Panc1 (cell line): ENCODE measurements at regions not wholly inside any gene's neighbourhood (a gene's known extent, or its start where the extent isn't known, plus 50 kb on each side); places are given as distances from the start of the nearest gene placed in this dataset.

Experiments used
- ATAC-seq: fragments of 200-7000 bp; cut with Tn5 transposase; 2 replicates; pipeline ENCODE4 v1.9.1; 2020; ENCODE audit warnings: mild to moderate bottlenecking, moderate library complexity
- BruUV-seq: library from RNA; stranded (reverse); fragments of 400-500 nt; replicated peaks from 2 replicates; lab custom pipeline; 2021; lab: Mats Ljungman, UMichigan
- CTCF ChIA-PET: fragments of 300-600 bp; sonication (Branson Sonifier 250); formaldehyde crosslinking; loops from one replicate; lab custom pipeline; 2022; ENCODE audit warnings: antibody characterized with exemption; lab: Charles Lee
- POLR2A ChIA-PET: fragments of 300-600 bp; sonication (Branson Sonifier 250); formaldehyde crosslinking; loops from one replicate; lab custom pipeline; 2022; ENCODE audit warnings: antibody characterized with exemption; lab: Charles Lee
- DNase-seq: peaks from one replicate; pipeline ENCODE4 v3.0.0-alpha.2; 2010; ENCODE audit warnings: low read depth, low spot score
- H3K27ac ChIP-seq: 2 replicates; pipeline ENCODE4 v1.5.1; 2011; ENCODE audit warnings: mild to moderate bottlenecking, low read length, inconsistent platforms
- H3K27me3 ChIP-seq: fragments of 200-500 bp; sonication (Bioruptor generic); 2 replicates; pipeline ENCODE4 v1.6.0; 2014; ENCODE audit warnings: low read length, inconsistent platforms; ENCODE audit not compliant: control insufficient read depth, insufficient read depth
- H3K36me3 ChIP-seq: fragments of 200-500 bp; sonication (Bioruptor generic); 2 replicates; pipeline ENCODE4 v1.5.1; 2014; ENCODE audit warnings: inconsistent platforms, mild to moderate bottlenecking, low read length, moderate library complexity; ENCODE audit not compliant: control insufficient read depth, insufficient read depth
- H3K4me1 ChIP-seq: 2 replicates; pipeline ENCODE4 v1.5.1; 2011; ENCODE audit warnings: inconsistent platforms, mild to moderate bottlenecking, low read length, moderate library complexity; ENCODE audit not compliant: control insufficient read depth, insufficient read depth
- H3K4me3 ChIP-seq, 2 experiments: 2 replicates each; pipeline ENCODE4 v1.5.1; 2011 to 2012; ENCODE audit warnings: low read depth in 2 of 2, low read length in 2 of 2, mild to moderate bottlenecking in 2 of 2, inconsistent platforms in 1 of 2, moderate library complexity in 1 of 2
- H3K9me3 ChIP-seq: fragments of 200-500 bp; sonication (Bioruptor generic); 2 replicates; pipeline ENCODE4 v1.5.1; 2014; ENCODE audit warnings: low read depth, mild to moderate bottlenecking, inconsistent platforms, low read length, moderate library complexity; ENCODE audit not compliant: control insufficient read depth, insufficient read depth
- CTCF ChIP-seq: fragments of 450-650 bp; IDR thresholded peaks from 2 replicates; pipeline ENCODE4 v1.5.1; 2017; ENCODE audit warnings: mild to moderate bottlenecking
- POLR2AphosphoS5 ChIP-seq: IDR thresholded peaks from 2 replicates; pipeline ENCODE4 v1.6.1; 2012; ENCODE audit warnings: mild to moderate bottlenecking, low read depth, low read length, moderate library complexity
- REST ChIP-seq, 2 experiments: IDR thresholded peaks; 2 replicates each; pipeline ENCODE4 v1.6.1; 2011 to 2012; ENCODE audit warnings: low read depth in 2 of 2, control low read depth in 1 of 2, low read length in 1 of 2, mild to moderate bottlenecking in 1 of 2, moderate library complexity in 1 of 2; ENCODE audit not compliant: insufficient read depth in 1 of 2
- SIN3A ChIP-seq: IDR thresholded peaks from 2 replicates; pipeline ENCODE4 v1.6.1; 2012; ENCODE audit warnings: low read depth, mild to moderate bottlenecking, low read length, moderate library complexity, borderline replicate concordance; ENCODE audit not compliant: insufficient read depth
- TCF7L2 ChIP-seq: IDR thresholded peaks from 2 replicates; pipeline ENCODE4 v1.6.1; 2011; ENCODE audit warnings: mild to moderate bottlenecking, low read depth, low read length, inconsistent platforms
- in situ Hi-C: cut with HindIII; loops from 2 replicates; pipeline ENCODE4 v1.10.0; 2016; ENCODE audit warnings: low sequenced_read_pairs, low pct_unique_long_range_greater_than_20kb
- intact Hi-C: fragments of 100-400 bp; cut with micrococcal nuclease; formaldehyde crosslinking; loops from one replicate; pipeline ENCODE4 v1.10.0; 2022; ENCODE audit not compliant: unreplicated experiment

- no peak for DNase-seq
- Histone ChIP-seq H3K27me3 (no peaks in the 10 kb centered on the region), H3K4me3 (no peak overlapping the region), H3K27ac (no peak overlapping the region), H3K9me3 (no peaks in the 10 kb centered on the region), H3K36me3 (no peaks in the 10 kb centered on the region), H3K4me1 (no peaks in the 10 kb centered on the region)
- TF ChIP-seq SIN3A (no peak), TCF7L2 (no peak), POLR2AphosphoS5 (no peak), REST (IDR thresholded peaks at IDR 0.05; ENCODE audit: insufficient read depth in 1 of 2, low read depth in 2 of 2, low read length in 1 of 2) (no peak), CTCF (no peak)
- BruUV-seq = no TSS peak
- ChIA-PET POLR2A (no interaction called here), CTCF (no interaction called here)
- in situ Hi-C loops = no loop called here
- no peak for ATAC-seq
- intact Hi-C loops = no loop called here
These were observed 171.0 kb upstream of the TBL1X start for GRCh38 chrX:9293903-9294302.

GRCh38 chrX:9295551-9295950, 169.3 kb upstream of the TBL1X start:
- POLR2A ChIA-PET = no interaction called here
- H3K4me3 ChIP-seq = no peak overlapping the region
- H3K4me1 ChIP-seq = no peaks in the 10 kb centered on the region
- H3K36me3 ChIP-seq = no peaks in the 10 kb centered on the region
- intact Hi-C loops = no loop called here
- TF ChIP-seq CTCF (no peak), SIN3A (no peak), REST (IDR thresholded peaks at IDR 0.05; ENCODE audit: insufficient read depth in 1 of 2, low read depth in 2 of 2, low read length in 1 of 2) (no peak), TCF7L2 (no peak), POLR2AphosphoS5 (no peak)
- no peak overlapping the region for H3K27ac ChIP-seq
- H3K27me3 ChIP-seq = no peaks in the 10 kb centered on the region
- ATAC-seq = no peak
- no TSS peak for BruUV-seq
- DNase-seq = no peak
- CTCF ChIA-PET = no interaction called here
- in situ Hi-C loops = no loop called here
- no peaks in the 10 kb centered on the region for H3K9me3 ChIP-seq
